HEK293 (cell line): ENCODE measurements at regions not wholly inside any gene's neighbourhood (a gene's known extent, or its start where the extent isn't known, plus 50 kb on each side); places are given as distances from the start of the nearest gene placed in this dataset.

Source experiments
- CTCF ChIA-PET: fragments of 350-600 bp; formaldehyde crosslinking; extraction: SDS; loops from one replicate; lab custom pipeline; 2021; ENCODE audit warnings: antibody characterized with exemption; lab: Yijun Ruan, JAX
- POLR2A ChIA-PET: fragments of 300-600 bp; formaldehyde crosslinking; extraction: SDS; loops from one replicate; lab custom pipeline; 2020; ENCODE audit warnings: antibody characterized with exemption, inconsistent platforms; lab: Yijun Ruan, JAX
- H3K27ac ChIP-seq: fragments of 200-500 bp; sonication (Bioruptor generic); 2 replicates; pipeline ENCODE4 v1.5.1; 2014; ENCODE audit warnings: low read depth, low read length, control low read depth, inconsistent platforms; ENCODE audit errors: extremely low read depth
- H3K36me3 ChIP-seq, 2 experiments: fragments of 200-500 bp in 1 of 2; sonication (Bioruptor generic) in 1 of 2; 1 replicate in 1 of 2; 2 replicates in 1 of 2; pipeline ENCODE4 v1.5.1; 2014 to 2017; ENCODE audit warnings: inconsistent platforms in 2 of 2, low read length in 2 of 2; ENCODE audit not compliant: control insufficient read depth in 2 of 2, insufficient read depth in 1 of 2
- H3K4me1 ChIP-seq: fragments of 200-500 bp; sonication (Bioruptor generic); 2 replicates; pipeline ENCODE4 v1.5.1; 2014; ENCODE audit warnings: mild to moderate bottlenecking, low read length, inconsistent platforms; ENCODE audit not compliant: control insufficient read depth, insufficient read depth
- H3K4me3 ChIP-seq: 2 replicates; pipeline ENCODE4 v1.5.1; 2011; ENCODE audit warnings: low read depth, mild to moderate bottlenecking, control low read depth, low read length, moderate library complexity
- H3K9me3 ChIP-seq: fragments of 200-500 bp; sonication (Bioruptor generic); 2 replicates; pipeline ENCODE4 v1.5.1; 2014; ENCODE audit warnings: low read depth, low read length, inconsistent platforms; ENCODE audit not compliant: control insufficient read depth, insufficient read depth
- BCL11A ChIP-seq: fragments of 450-650 bp; formaldehyde crosslinking; IDR thresholded peaks from 2 replicates; pipeline ENCODE4 v1.5.1; 2016; ENCODE audit warnings: low read depth, missing biosample characterization, missing genetic modification characterization
- HOXD13 ChIP-seq: sonication (generic); formaldehyde crosslinking; IDR thresholded peaks from 2 replicates; pipeline ENCODE4 v1.8.0; 2022; ENCODE audit warnings: missing genetic modification reagents, borderline replicate concordance
- MYNN ChIP-seq: fragments of 450-650 bp; formaldehyde crosslinking; IDR thresholded peaks from 2 replicates; pipeline ENCODE4 v1.5.1; 2016; ENCODE audit warnings: missing biosample characterization, missing genetic modification characterization, borderline replicate concordance
- ZBTB1 ChIP-seq: fragments of 450-650 bp; formaldehyde crosslinking; IDR thresholded peaks from 2 replicates; pipeline ENCODE4 v1.5.1; 2016; ENCODE audit warnings: missing biosample characterization, missing genetic modification characterization
- ZBTB17 ChIP-seq: fragments of 450-650 bp; formaldehyde crosslinking; IDR thresholded peaks from 2 replicates; pipeline ENCODE4 v1.5.1; 2016; ENCODE audit warnings: missing biosample characterization, missing genetic modification characterization
- ZBTB20 ChIP-seq: fragments of 450-650 bp; formaldehyde crosslinking; IDR thresholded peaks from 2 replicates; pipeline ENCODE4 v1.5.1; 2016; ENCODE audit warnings: missing biosample characterization, missing genetic modification characterization
- ZNF133 ChIP-seq: fragments of 450-650 bp; formaldehyde crosslinking; IDR thresholded peaks from 2 replicates; pipeline ENCODE4 v1.5.1; 2016; ENCODE audit warnings: missing biosample characterization, missing genetic modification characterization
- ZNF174 ChIP-seq: fragments of 450-650 bp; formaldehyde crosslinking; IDR thresholded peaks from 2 replicates; pipeline ENCODE4 v1.5.0; 2017; ENCODE audit warnings: missing biosample characterization, mild to moderate bottlenecking, missing genetic modification characterization
- ZNF350 ChIP-seq: fragments of 450-650 bp; formaldehyde crosslinking; IDR thresholded peaks from 2 replicates; pipeline ENCODE4 v1.5.0; 2017; ENCODE audit warnings: missing biosample characterization, mild to moderate bottlenecking, missing genetic modification characterization
- ZNF354C ChIP-seq: fragments of 450-650 bp; formaldehyde crosslinking; IDR thresholded peaks from 2 replicates; pipeline ENCODE4 v1.5.1; 2016; ENCODE audit warnings: missing biosample characterization, missing genetic modification characterization, low read depth, borderline replicate concordance
- ZNF529 ChIP-seq: fragments of 450-650 bp; formaldehyde crosslinking; IDR thresholded peaks from 2 replicates; pipeline ENCODE4 v1.5.1; 2017; ENCODE audit warnings: missing genetic modification characterization, missing biosample characterization; ENCODE audit not compliant: insufficient replicate concordance
- ZNF571 ChIP-seq: fragments of 450-650 bp; formaldehyde crosslinking; IDR thresholded peaks from 2 replicates; pipeline ENCODE4 v1.5.0; 2017; ENCODE audit warnings: missing biosample characterization, missing genetic modification characterization
- ZNF629 ChIP-seq: fragments of 450-650 bp; formaldehyde crosslinking; IDR thresholded peaks from 2 replicates; pipeline ENCODE4 v1.5.1; 2017; ENCODE audit warnings: missing biosample characterization, missing genetic modification characterization
- ZNF660 ChIP-seq: fragments of 450-650 bp; IDR thresholded peaks from 2 replicates; pipeline ENCODE4 v1.5.1; 2018; ENCODE audit warnings: missing biosample characterization, mild to moderate bottlenecking, missing genetic modification characterization
- ZNF707 ChIP-seq: fragments of 450-650 bp; formaldehyde crosslinking; IDR thresholded peaks from 2 replicates; pipeline ENCODE4 v1.5.1; 2016; ENCODE audit warnings: missing biosample characterization, missing genetic modification characterization
- ZNF768 ChIP-seq: fragments of 450-650 bp; formaldehyde crosslinking; IDR thresholded peaks from 2 replicates; pipeline ENCODE4 v1.5.1; 2018; ENCODE audit warnings: missing biosample characterization, mild to moderate bottlenecking, missing genetic modification characterization
- ZNF777 ChIP-seq: fragments of 450-650 bp; formaldehyde crosslinking; IDR thresholded peaks from 2 replicates; pipeline ENCODE4 v1.5.1; 2017; ENCODE audit warnings: missing biosample characterization, missing genetic modification characterization, borderline replicate concordance
- ZNF785 ChIP-seq: fragments of 450-650 bp; formaldehyde crosslinking; IDR thresholded peaks from 2 replicates; pipeline ENCODE4 v1.5.1; 2016; ENCODE audit warnings: missing biosample characterization, missing genetic modification characterization
- ZNF837 ChIP-seq: fragments of 450-650 bp; formaldehyde crosslinking; IDR thresholded peaks from 2 replicates; pipeline ENCODE4 v1.5.1; 2016; ENCODE audit warnings: missing biosample characterization, missing genetic modification characterization
- ZSCAN30 ChIP-seq: fragments of 450-650 bp; IDR thresholded peaks from 2 replicates; pipeline ENCODE4 v1.5.1; 2018; ENCODE audit warnings: missing biosample characterization, mild to moderate bottlenecking, missing genetic modification characterization, moderate library complexity
- ZXDB ChIP-seq: fragments of 450-650 bp; formaldehyde crosslinking; IDR thresholded peaks from 2 replicates; pipeline ENCODE4 v1.5.1; 2016; ENCODE audit warnings: missing biosample characterization, missing genetic modification characterization
- TF ChIP-seq, protein P1 (sequence below): fragments of 450-650 bp; formaldehyde crosslinking; IDR thresholded peaks from 2 replicates; pipeline ENCODE4 v1.5.1; 2016; ENCODE audit warnings: missing biosample characterization, missing genetic modification characterization
- TF ChIP-seq, protein P2 (sequence below): fragments of 450-650 bp; formaldehyde crosslinking; IDR thresholded peaks from 2 replicates; pipeline ENCODE4 v1.5.1; 2017; ENCODE audit warnings: missing biosample characterization, missing genetic modification characterization
- TF ChIP-seq, protein P3 (sequence below): fragments of 450-650 bp; formaldehyde crosslinking; IDR thresholded peaks from 2 replicates; pipeline ENCODE4 v1.5.1; 2016; ENCODE audit warnings: missing biosample characterization, missing genetic modification characterization
- TF ChIP-seq, protein P4 (sequence below): fragments of 450-650 bp; formaldehyde crosslinking; IDR thresholded peaks from 2 replicates; pipeline ENCODE4 v1.5.1; 2017; ENCODE audit warnings: missing biosample characterization, missing genetic modification characterization
- TF ChIP-seq, protein P5 (sequence below): fragments of 450-650 bp; formaldehyde crosslinking; IDR thresholded peaks from 2 replicates; pipeline ENCODE4 v1.5.1; 2016; ENCODE audit warnings: missing biosample characterization, missing genetic modification characterization

DNA sequence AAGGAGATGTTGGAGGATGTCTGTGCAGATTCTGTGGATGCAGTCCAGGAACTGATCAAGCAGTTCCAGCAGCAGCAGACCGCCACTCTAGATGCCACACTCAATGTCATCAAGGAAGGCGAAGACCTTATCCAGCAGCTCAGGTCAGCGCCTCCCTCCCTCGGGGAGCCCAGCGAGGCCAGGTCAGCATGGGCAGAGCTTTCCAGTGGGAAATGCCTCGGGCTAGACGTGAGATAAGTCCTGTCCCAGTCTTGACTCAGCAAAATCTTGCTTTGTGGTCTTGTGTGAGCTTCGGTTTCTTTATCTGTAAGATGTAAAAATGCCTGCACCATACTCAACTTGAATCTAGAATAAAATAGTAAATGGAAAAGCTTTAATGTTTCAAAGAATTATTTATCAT, 335.1 kb upstream of the UMPS start:
- POLR2A ChIA-PET, result interaction anchor here (1.6 kb wide), 1 partner anchor 34 kb away, joined by 4 read pairs; no protein-coding TSS in a partner anchor
- Histone ChIP-seq H3K4me1 (peaks cover 12% of the 10 kb centered on the region), H3K9me3 (no peaks in the 10 kb centered on the region), H3K36me3 (no peaks in the 10 kb centered on the region), H3K27ac (no peak overlapping the region), H3K4me3 (no peak overlapping the region)
- CTCF ChIA-PET, result interaction anchor here (0.6 kb wide), 1 partner anchor 113 kb away, joined by 5 read pairs; no protein-coding TSS in a partner anchor
- TF ChIP-seq ZNF354C (tag by site-specific recombination) (no peak), ZNF133 (tag by site-specific recombination) (no peak)

DNA sequence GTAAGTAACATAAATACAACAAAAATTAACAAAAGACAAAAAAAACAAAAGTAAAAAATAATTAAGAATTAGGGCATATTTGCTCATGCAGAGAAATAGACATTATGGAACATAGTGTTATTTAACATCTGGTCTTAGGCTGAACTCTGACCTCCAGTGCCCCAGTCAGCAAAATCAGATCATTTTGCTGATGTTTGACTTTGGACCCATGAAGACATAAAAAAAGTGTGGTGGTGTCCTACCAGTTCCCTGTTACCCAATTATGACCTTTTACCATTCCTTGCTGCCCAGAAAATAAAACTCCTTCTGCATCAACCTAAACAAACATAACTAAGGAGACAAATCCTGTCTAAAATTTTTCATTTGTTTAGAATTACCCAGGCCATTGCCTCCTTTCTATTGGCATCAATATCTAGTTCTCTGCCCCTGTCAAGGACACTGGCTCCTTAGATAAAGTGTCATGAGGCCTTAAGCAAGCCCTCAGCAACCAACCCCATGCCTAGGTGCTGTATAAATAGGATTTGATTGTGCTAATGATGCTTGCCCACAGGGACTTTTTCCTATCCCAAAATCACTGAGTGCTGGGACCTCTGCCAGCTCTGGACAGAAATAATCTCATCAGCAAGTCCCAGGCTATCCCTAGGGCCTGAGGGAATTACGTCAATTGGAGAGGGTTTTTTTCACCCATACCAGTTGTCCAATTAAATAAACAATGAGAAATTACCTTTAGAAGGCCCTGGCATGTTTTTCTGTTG, 334.5 kb upstream of the UMPS start:
- H3K4me1 ChIP-seq, result peaks cover 12% of the 10 kb centered on the region
- ChIA-PET CTCF (interaction anchor here (0.6 kb wide), 2 partner anchors 28 to 114 kb away, joined by 5 to 8 read pairs; no protein-coding TSS in a partner anchor), POLR2A (interaction anchor here (1.6 kb wide), 1 partner anchor 33 kb away, joined by 4 read pairs; no protein-coding TSS in a partner anchor)
- no peaks in the 10 kb centered on the region for H3K36me3 ChIP-seq
- no peak overlapping the region for H3K27ac ChIP-seq
- no peaks in the 10 kb centered on the region for H3K9me3 ChIP-seq
- H3K4me3 ChIP-seq, result no peak overlapping the region
- no peak for TF ChIP-seq ZNF350 (tag by site-specific recombination)
- TF ChIP-seq ZBTB1, result no peak
- no peak for TF ChIP-seq MYNN (tag by site-specific recombination)
- TF ChIP-seq, protein P1, sequence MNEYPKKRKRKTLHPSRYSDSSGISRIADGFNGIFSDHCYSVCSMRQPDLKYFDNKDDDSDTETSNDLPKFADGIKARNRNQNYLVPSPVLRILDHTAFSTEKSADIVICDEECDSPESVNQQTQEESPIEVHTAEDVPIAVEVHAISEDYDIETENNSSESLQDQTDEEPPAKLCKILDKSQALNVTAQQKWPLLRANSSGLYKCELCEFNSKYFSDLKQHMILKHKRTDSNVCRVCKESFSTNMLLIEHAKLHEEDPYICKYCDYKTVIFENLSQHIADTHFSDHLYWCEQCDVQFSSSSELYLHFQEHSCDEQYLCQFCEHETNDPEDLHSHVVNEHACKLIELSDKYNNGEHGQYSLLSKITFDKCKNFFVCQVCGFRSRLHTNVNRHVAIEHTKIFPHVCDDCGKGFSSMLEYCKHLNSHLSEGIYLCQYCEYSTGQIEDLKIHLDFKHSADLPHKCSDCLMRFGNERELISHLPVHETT (tag by site-specific recombination), result no peak
- TF ChIP-seq ZNF768 (tag by site-specific recombination), result no peak
- TF ChIP-seq, protein P2, sequence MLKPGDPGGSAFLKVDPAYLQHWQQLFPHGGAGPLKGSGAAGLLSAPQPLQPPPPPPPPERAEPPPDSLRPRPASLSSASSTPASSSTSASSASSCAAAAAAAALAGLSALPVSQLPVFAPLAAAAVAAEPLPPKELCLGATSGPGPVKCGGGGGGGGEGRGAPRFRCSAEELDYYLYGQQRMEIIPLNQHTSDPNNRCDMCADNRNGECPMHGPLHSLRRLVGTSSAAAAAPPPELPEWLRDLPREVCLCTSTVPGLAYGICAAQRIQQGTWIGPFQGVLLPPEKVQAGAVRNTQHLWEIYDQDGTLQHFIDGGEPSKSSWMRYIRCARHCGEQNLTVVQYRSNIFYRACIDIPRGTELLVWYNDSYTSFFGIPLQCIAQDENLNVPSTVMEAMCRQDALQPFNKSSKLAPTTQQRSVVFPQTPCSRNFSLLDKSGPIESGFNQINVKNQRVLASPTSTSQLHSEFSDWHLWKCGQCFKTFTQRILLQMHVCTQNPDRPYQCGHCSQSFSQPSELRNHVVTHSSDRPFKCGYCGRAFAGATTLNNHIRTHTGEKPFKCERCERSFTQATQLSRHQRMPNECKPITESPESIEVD, result peak; percentile 87
- no peak for TF ChIP-seq BCL11A (tag by site-specific recombination)
- TF ChIP-seq ZNF174 (tag by site-specific recombination), result no peak
- TF ChIP-seq, protein P3, sequence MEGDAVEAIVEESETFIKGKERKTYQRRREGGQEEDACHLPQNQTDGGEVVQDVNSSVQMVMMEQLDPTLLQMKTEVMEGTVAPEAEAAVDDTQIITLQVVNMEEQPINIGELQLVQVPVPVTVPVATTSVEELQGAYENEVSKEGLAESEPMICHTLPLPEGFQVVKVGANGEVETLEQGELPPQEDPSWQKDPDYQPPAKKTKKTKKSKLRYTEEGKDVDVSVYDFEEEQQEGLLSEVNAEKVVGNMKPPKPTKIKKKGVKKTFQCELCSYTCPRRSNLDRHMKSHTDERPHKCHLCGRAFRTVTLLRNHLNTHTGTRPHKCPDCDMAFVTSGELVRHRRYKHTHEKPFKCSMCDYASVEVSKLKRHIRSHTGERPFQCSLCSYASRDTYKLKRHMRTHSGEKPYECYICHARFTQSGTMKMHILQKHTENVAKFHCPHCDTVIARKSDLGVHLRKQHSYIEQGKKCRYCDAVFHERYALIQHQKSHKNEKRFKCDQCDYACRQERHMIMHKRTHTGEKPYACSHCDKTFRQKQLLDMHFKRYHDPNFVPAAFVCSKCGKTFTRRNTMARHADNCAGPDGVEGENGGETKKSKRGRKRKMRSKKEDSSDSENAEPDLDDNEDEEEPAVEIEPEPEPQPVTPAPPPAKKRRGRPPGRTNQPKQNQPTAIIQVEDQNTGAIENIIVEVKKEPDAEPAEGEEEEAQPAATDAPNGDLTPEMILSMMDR, result no peak
- TF ChIP-seq ZBTB17 (tag by site-specific recombination), result no peak
- TF ChIP-seq ZNF707 (tag by site-specific recombination), result no peak
- peak; percentile 57; the same call in 1 of the 2 replicates for TF ChIP-seq ZNF629 (tag by site-specific recombination)
- no peak for TF ChIP-seq ZNF571 (tag by site-specific recombination)
- 0 out of 2 replicates have a peak, but pooled peaks have one; percentile 31 for TF ChIP-seq ZSCAN30 (tag by site-specific recombination)
- no peak for TF ChIP-seq ZNF777 (tag by site-specific recombination)
- TF ChIP-seq ZXDB (tag by site-specific recombination), result 0 out of 2 replicates have a peak, but pooled peaks have one; percentile 26
- TF ChIP-seq, protein P4, sequence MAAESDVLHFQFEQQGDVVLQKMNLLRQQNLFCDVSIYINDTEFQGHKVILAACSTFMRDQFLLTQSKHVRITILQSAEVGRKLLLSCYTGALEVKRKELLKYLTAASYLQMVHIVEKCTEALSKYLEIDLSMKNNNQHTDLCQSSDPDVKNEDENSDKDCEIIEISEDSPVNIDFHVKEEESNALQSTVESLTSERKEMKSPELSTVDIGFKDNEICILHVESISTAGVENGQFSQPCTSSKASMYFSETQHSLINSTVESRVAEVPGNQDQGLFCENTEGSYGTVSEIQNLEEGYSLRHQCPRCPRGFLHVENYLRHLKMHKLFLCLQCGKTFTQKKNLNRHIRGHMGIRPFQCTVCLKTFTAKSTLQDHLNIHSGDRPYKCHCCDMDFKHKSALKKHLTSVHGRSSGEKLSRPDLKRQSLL, result no peak
- TF ChIP-seq, protein P5, sequence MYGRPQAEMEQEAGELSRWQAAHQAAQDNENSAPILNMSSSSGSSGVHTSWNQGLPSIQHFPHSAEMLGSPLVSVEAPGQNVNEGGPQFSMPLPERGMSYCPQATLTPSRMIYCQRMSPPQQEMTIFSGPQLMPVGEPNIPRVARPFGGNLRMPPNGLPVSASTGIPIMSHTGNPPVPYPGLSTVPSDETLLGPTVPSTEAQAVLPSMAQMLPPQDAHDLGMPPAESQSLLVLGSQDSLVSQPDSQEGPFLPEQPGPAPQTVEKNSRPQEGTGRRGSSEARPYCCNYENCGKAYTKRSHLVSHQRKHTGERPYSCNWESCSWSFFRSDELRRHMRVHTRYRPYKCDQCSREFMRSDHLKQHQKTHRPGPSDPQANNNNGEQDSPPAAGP, result no peak
- TF ChIP-seq ZNF660 (tag by site-specific recombination), result no peak
- TF ChIP-seq ZNF837 (tag by site-specific recombination), result no peak
- TF ChIP-seq ZNF529, result no peak
- TF ChIP-seq HOXD13 (CRISPR knock-in tag), result no peak
- TF ChIP-seq ZBTB20 (tag by site-specific recombination), result no peak
- TF ChIP-seq ZNF785, result no peak
